Fibroblast of pulmonary artery (primary cell): ENCODE measurements at regions not wholly inside any gene's neighbourhood (a gene's known extent, or its start where the extent isn't known, plus 50 kb on each side); places are given as distances from the start of the nearest gene placed in this dataset.
"Not testable (repeated sequence)": the region's sequence is repeated elsewhere in the genome, so short reads cannot be mapped to it uniquely, and the experiment has no call there.

ENCODE experiments used
- DNase-seq: peaks from one replicate; pipeline ENCODE4 v3.0.0-alpha.2; 2010; ENCODE audit warnings: low read depth
- H3K4me3 ChIP-seq: replicated peaks from 2 replicates; pipeline ENCODE4 v1.5.1; 2011; ENCODE audit warnings: low read depth, mild to moderate bottlenecking, control low read depth, low read length, moderate library complexity
- TF ChIP-seq, protein P1 (sequence below): IDR thresholded peaks from 2 replicates; pipeline ENCODE4 v1.5.1; 2011; ENCODE audit warnings: mild to moderate bottlenecking, control low read depth, low read length, inconsistent platforms; ENCODE audit errors: missing control alignments

DNA sequence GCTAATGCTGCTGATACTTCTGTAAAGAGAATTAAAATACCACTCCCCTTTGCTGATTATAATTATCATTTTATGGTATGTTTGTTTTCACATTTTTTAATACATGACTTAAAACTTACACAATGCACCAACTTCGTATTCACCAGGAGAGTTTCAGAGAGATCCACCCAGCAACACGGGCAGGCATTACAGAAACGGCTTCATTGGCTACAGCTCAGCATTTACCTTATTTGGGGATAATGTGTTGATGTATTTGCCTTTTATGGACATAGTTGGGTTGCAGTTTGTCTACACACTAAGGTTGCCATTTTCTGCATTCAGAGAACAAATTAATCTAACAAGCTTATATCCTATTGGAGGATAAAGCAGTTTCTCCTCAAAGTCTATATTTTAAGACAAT, 423.6 kb downstream of the PRDM9 start:
- DNase-seq, result no peak
- no peak overlapping the region for H3K4me3 ChIP-seq
- TF ChIP-seq, protein P1, sequence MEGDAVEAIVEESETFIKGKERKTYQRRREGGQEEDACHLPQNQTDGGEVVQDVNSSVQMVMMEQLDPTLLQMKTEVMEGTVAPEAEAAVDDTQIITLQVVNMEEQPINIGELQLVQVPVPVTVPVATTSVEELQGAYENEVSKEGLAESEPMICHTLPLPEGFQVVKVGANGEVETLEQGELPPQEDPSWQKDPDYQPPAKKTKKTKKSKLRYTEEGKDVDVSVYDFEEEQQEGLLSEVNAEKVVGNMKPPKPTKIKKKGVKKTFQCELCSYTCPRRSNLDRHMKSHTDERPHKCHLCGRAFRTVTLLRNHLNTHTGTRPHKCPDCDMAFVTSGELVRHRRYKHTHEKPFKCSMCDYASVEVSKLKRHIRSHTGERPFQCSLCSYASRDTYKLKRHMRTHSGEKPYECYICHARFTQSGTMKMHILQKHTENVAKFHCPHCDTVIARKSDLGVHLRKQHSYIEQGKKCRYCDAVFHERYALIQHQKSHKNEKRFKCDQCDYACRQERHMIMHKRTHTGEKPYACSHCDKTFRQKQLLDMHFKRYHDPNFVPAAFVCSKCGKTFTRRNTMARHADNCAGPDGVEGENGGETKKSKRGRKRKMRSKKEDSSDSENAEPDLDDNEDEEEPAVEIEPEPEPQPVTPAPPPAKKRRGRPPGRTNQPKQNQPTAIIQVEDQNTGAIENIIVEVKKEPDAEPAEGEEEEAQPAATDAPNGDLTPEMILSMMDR, result no peak

DNA sequence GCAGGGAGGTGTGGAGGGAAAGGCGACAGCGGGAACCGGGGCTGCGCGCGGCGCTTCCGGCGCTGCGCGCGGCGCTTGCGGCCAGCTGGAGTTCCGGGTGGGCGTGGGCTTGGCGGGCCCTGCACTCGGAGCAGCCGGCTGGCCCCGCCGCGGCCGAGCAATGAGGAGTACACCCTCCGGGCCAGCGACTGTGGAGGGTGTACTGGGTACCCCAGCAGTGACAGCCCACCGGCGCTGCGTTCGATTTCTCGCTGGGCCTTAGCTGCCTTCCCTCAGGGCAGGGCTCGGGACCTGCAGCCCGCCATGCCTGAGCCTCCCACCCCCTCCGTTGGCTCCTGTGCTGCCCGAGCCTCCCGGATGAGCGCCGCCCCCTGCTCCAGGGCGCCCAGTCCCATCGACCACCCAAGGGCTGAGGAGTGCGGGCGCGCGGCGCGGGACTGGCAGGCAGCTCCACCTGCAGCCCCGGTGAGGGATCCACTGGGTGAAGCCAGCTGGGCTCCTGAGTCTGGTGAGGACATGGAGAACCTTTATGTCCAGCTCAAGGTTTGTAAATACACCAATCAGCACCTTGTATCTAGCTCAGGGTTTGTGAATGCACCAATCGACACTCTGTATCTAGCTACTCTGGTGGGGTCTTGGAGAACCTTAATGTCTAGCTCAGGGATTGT, 444.0 kb downstream of the PRDM9 start:
- not testable (repeated sequence) for DNase-seq, H3K4me3 ChIP-seq

DNA sequence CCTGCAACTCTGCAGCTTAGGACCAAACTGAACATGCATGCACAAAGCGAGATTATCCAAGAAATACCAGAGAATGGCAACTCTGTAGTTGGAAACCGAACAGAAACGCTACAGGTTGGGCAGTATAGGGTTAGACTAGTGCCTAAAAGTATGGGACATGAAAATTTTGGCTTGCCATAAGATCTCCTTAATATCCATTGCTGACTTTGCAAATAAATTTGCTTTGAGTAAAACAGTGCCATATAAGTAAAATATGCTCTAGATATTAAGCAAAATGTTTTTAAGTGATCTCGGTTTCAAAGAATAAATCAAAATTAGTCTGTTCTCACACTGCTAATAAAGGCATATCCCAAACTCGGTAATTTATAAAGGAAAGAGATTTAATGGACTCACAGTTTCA, 456.0 kb downstream of the PRDM9 start:
- DNase-seq, result no peak
- H3K4me3 ChIP-seq, result no peak overlapping the region
- TF ChIP-seq, protein P1, result no peak

- TF ChIP-seq, protein P1, result no peak
- DNase-seq, result no peak
- no peak overlapping the region for H3K4me3 ChIP-seq
Observed at GRCh38 chr5:23977365-23977764, 470.0 kb downstream of the PRDM9 start.

- no peak overlapping the region for H3K4me3 ChIP-seq
- TF ChIP-seq, protein P1, result peak; percentile 8
- DNase-seq, result no peak
Observed at GRCh38 chr5:23977997-23978396, 470.6 kb downstream of the PRDM9 start.

DNA sequence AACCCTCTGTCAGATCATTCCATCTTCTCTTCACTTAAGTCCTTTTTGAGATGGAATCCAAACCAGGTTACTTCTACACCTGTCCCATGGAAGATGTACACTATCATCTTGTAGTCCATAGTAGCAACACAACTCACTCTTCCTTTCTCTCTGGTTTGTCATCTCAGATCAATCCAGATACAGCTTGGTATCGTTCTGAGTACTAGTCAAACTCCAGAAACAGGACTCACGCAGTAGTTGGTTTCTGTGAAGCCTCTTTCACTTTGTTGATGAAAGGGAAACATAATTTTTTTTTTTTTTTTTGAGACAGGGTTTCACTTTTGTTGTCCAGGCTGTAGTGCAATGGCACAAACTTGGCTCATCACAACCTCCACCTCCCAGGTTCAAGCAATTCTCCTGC, 484.0 kb downstream of the PRDM9 start:
- TF ChIP-seq, protein P1, result no peak
- H3K4me3 ChIP-seq, result no peak overlapping the region
- no peak for DNase-seq

GRCh38 chr5:23994581-23995370, 487.4 kb downstream of the PRDM9 start:
- DNase-seq, result no peak
- no peak overlapping the region for H3K4me3 ChIP-seq
- TF ChIP-seq, protein P1, result no peak
